Suprapubic skin (tissue), 4 donors: ENCODE measurements at regions not wholly inside any gene's neighbourhood (a gene's known extent, or its start where the extent isn't known, plus 50 kb on each side); places are given as distances from the start of the nearest gene placed in this dataset.
"Not testable (repeated sequence)": the region's sequence is repeated elsewhere in the genome, so short reads cannot be mapped to it uniquely, and the experiment has no call there.

Source experiments
- DNase-seq, 2 donors: peaks; one replicate each; pipeline ENCODE4 v3.0.0-alpha.2; 2019; ENCODE audit warnings: low spot score in 2 of 2
- H3K27ac ChIP-seq: fragments of 200-600 bp; sonication (generic); one replicate; pipeline ENCODE4 v1.5.1; 2019
- H3K27me3 ChIP-seq: fragments of 200-600 bp; sonication (generic); one replicate; pipeline ENCODE4 v1.5.1; 2019
- H3K36me3 ChIP-seq: fragments of 200-600 bp; sonication (generic); one replicate; pipeline ENCODE4 v1.5.1; 2019
- H3K4me1 ChIP-seq: fragments of 200-600 bp; sonication (generic); one replicate; pipeline ENCODE4 v1.5.1; 2019
- H3K4me3 ChIP-seq: fragments of 200-600 bp; sonication (generic); one replicate; pipeline ENCODE4 v1.5.1; 2019; ENCODE audit warnings: mild to moderate bottlenecking
- H3K9me3 ChIP-seq: fragments of 200-600 bp; sonication (generic); one replicate; pipeline ENCODE4 v1.5.1; 2019
- CTCF ChIP-seq, 2 donors: fragments of 200-600 bp in 1 of 2; fragments of 450-650 bp in 1 of 2; sonication (generic) in 1 of 2; IDR thresholded peaks; one replicate each; pipeline ENCODE4 v1.5.1; 2016 to 2019; ENCODE audit warnings: antibody characterized with exemption in 2 of 2, mild to moderate bottlenecking in 1 of 2, moderate library complexity in 1 of 2
- EP300 ChIP-seq: sonication (generic); formaldehyde crosslinking; IDR thresholded peaks from one replicate; pipeline ENCODE4 v1.6.1; 2017; ENCODE audit warnings: antibody characterized with exemption
- POLR2A ChIP-seq, 2 donors: fragments of 450-650 bp; IDR thresholded peaks; one replicate each; pipeline ENCODE4 v1.6.1; 2017; ENCODE audit warnings: antibody characterized with exemption in 2 of 2, mild to moderate bottlenecking in 2 of 2, moderate library complexity in 2 of 2
- POLR2AphosphoS5 ChIP-seq, 3 donors: sonication (generic); formaldehyde crosslinking; IDR thresholded peaks; one replicate each; pipeline ENCODE4 v1.6.1; 2017; ENCODE audit warnings: antibody characterized with exemption in 3 of 3
- WGBS: methylation state at CpG from one replicate; pipeline ENCODE4 v1.1.5; 2018; 5-methylcytosine and 5-hydroxymethylcytosine counted together

GRCh38 chr9:72441848-72442607 is 77.0 kb upstream of the ZFAND5 start:
- no peaks in the 10 kb centered on the region for H3K27me3 ChIP-seq
- H3K4me1 ChIP-seq: peaks cover 27% of the 10 kb centered on the region
- peak overlapping the region; percentile 44 for H3K27ac ChIP-seq
- no peak for DNase-seq
- no peaks in the 10 kb centered on the region for H3K9me3 ChIP-seq
- H3K4me3 ChIP-seq: no peak overlapping the region
- 49% methylated on average over 2 of the region's 2 CpGs for WGBS
- TF ChIP-seq EP300 (no peak), CTCF (IDR thresholded peaks at IDR 0.05) (no peak), POLR2A (IDR thresholded peaks at IDR 0.05) (no peak), POLR2AphosphoS5 (IDR thresholded peaks at IDR 0.05) (no peak)
- no peaks in the 10 kb centered on the region for H3K36me3 ChIP-seq

- Histone ChIP-seq H3K27me3 (no peaks in the 10 kb centered on the region), H3K4me1 (peaks cover 27% of the 10 kb centered on the region), H3K4me3 (no peak overlapping the region), H3K27ac (peak overlapping the region; percentile 21), H3K9me3 (no peaks in the 10 kb centered on the region), H3K36me3 (no peaks in the 10 kb centered on the region)
- WGBS: 66% methylated on average over 7 of the region's 7 CpGs
- no peak for DNase-seq
- TF ChIP-seq POLR2AphosphoS5 (IDR thresholded peaks at IDR 0.05) (no peak), POLR2A (IDR thresholded peaks at IDR 0.05) (no peak), EP300 (no peak), CTCF (IDR thresholded peaks at IDR 0.05) (no peak)
Observed at GRCh38 chr9:72440992-72441847, 76.2 kb upstream of the ZFAND5 start.

GRCh38 chr9:72440378-72440777 is 75.4 kb upstream of the ZFAND5 start:
- TF ChIP-seq EP300 (no peak), CTCF (IDR thresholded peaks at IDR 0.05) (no peak), POLR2AphosphoS5 (IDR thresholded peaks at IDR 0.05) (no peak), POLR2A (IDR thresholded peaks at IDR 0.05) (no peak)
- WGBS: 97% methylated on average over 2 of the region's 2 CpGs
- Histone ChIP-seq H3K36me3 (no peaks in the 10 kb centered on the region), H3K27ac (no peak overlapping the region), H3K9me3 (no peaks in the 10 kb centered on the region), H3K4me1 (peaks cover 27% of the 10 kb centered on the region), H3K4me3 (no peak overlapping the region), H3K27me3 (no peaks in the 10 kb centered on the region)
- no peak for DNase-seq

GRCh38 chr9:72433616-72434267 is 68.7 kb upstream of the ZFAND5 start:
- H3K36me3 ChIP-seq, H3K27me3 ChIP-seq, H3K27ac ChIP-seq, DNase-seq, H3K4me1 ChIP-seq, H3K4me3 ChIP-seq, H3K9me3 ChIP-seq: not testable (repeated sequence)
- WGBS: 67% methylated on average over 12 of the region's 12 CpGs

GRCh38 chr9:72431036-72431435 is 66.0 kb upstream of the ZFAND5 start:
- H3K27me3 ChIP-seq: no peaks in the 10 kb centered on the region
- no peak overlapping the region for H3K4me3 ChIP-seq
- H3K4me1 ChIP-seq: peaks cover 7% of the 10 kb centered on the region
- H3K9me3 ChIP-seq: no peaks in the 10 kb centered on the region
- no peaks in the 10 kb centered on the region for H3K36me3 ChIP-seq
- 89% methylated on average over 4 of the region's 4 CpGs for WGBS
- H3K27ac ChIP-seq: no peak overlapping the region
- TF ChIP-seq POLR2AphosphoS5 (IDR thresholded peaks at IDR 0.05) (no peak), POLR2A (IDR thresholded peaks at IDR 0.05) (no peak), EP300 (no peak), CTCF (IDR thresholded peaks at IDR 0.05) (no peak)
- no peak for DNase-seq
